ENCODE measurements at regions not wholly inside any gene's neighbourhood (a gene's known extent, or its start where the extent isn't known, plus 50 kb on each side); places are given as distances from the start of the nearest gene placed in this dataset.

DNA sequence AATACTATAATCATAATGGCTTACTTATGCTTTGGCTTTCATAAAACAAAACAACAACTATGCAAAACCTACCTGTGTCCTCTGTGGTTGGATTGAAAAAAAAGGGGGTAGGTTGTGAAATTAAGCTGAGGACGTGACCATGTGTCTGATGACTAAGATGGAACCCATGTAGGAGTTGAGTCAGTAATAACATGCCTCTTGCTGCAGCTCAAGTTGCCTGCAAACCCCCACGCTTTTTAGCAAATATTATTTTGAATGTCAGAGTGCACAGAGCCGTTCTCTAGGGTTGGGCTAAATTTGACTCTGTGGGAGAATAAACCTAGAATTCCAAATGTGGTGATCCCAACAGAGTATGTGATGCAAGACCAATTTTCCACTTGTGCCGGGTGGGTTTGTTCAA lies 209.3 kb downstream of the KCNRG start:
- no peaks in the 10 kb centered on the region for H3K27me3 ChIP-seq
- intact Hi-C loops (cut with DNase I): no loop called here
- H3K4me1 ChIP-seq: peaks cover 6 to 44% of the 10 kb centered on the region in 2 donors
- H3K36me3 ChIP-seq: no peaks in the 10 kb centered on the region
- TF ChIP-seq, protein P1, sequence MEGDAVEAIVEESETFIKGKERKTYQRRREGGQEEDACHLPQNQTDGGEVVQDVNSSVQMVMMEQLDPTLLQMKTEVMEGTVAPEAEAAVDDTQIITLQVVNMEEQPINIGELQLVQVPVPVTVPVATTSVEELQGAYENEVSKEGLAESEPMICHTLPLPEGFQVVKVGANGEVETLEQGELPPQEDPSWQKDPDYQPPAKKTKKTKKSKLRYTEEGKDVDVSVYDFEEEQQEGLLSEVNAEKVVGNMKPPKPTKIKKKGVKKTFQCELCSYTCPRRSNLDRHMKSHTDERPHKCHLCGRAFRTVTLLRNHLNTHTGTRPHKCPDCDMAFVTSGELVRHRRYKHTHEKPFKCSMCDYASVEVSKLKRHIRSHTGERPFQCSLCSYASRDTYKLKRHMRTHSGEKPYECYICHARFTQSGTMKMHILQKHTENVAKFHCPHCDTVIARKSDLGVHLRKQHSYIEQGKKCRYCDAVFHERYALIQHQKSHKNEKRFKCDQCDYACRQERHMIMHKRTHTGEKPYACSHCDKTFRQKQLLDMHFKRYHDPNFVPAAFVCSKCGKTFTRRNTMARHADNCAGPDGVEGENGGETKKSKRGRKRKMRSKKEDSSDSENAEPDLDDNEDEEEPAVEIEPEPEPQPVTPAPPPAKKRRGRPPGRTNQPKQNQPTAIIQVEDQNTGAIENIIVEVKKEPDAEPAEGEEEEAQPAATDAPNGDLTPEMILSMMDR (IDR thresholded peaks at IDR 0.05): no peak
- ATAC-seq: no peak
- no peaks in the 10 kb centered on the region for H3K9me3 ChIP-seq
- no peak overlapping the region for H3K27ac ChIP-seq
- DNase-seq: no peak
- H3K4me3 ChIP-seq: no peak overlapping the region

DNA sequence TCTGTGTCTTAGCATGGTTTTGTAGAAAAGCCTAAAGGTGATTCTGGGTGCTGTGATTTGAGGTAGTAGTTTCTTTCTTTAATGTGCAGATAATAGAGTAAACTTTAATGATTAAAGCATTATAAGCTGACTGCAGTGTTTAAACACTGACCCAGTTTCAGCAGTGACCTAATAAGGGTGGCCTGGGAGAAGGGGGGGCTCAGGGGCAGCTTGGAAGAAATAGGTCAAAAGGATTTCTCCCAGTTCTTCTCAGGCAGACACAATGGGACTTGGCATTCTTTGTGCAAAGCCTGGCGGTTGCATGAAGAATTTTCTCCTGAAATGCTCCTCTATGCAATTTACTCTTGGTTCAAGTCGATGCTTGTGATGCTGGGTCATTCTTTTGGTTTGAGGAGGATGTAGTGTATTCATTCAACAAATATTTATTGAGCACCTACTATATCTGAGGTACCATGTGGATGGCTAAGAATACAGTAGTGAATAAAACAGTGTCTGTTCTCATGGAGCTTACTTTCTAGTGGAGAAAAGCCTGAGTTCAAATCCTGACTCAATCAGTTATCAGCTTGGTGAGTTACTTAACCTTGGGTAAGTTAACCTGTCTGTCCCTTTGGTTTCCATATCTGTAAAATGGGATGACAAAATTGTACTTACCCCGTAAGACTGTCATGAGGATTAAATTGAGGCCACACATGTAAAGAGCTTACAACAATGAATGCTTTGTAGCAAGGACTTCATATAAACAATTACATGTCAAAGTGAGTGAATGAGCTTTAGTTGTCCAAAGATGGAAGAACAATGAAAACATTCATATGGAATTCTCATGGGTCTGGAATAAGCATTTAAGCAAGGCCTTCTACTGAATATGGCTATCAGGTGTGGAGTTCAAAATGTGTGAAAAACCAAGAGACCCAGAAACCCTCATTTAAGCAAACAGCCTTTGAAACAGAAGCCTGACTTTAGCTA lies 210.2 kb downstream of the KCNRG start:
- TF ChIP-seq, protein P1 (IDR thresholded peaks at IDR 0.05): no peak
- intact Hi-C loops (cut with DNase I): no loop called here
- no peak for DNase-seq
- Histone ChIP-seq H3K4me1 (peaks cover 6 to 50% of the 10 kb centered on the region in 2 donors), H3K9me3 (no peaks in the 10 kb centered on the region), H3K27ac (no peak overlapping the region), H3K27me3 (no peaks in the 10 kb centered on the region), H3K36me3 (no peaks in the 10 kb centered on the region), H3K4me3 (no peak overlapping the region)
- no peak for ATAC-seq

- H3K4me1 ChIP-seq: peaks cover 6 to 52% of the 10 kb centered on the region in 2 donors
- intact Hi-C loops (cut with DNase I): no loop called here
- TF ChIP-seq, protein P1 (IDR thresholded peaks at IDR 0.05): no peak
- ATAC-seq (no peak), DNase-seq (no peak)
- no peaks in the 10 kb centered on the region for H3K36me3 ChIP-seq
- no peak overlapping the region for H3K4me3 ChIP-seq
- no peaks in the 10 kb centered on the region for H3K9me3 ChIP-seq
- no peaks in the 10 kb centered on the region for H3K27me3 ChIP-seq
- H3K27ac ChIP-seq: no peak overlapping the region
Observed at GRCh38 chr13:50226515-50227155, 211.4 kb downstream of the KCNRG start.

GRCh38 chr13:50227361-50227760 lies 212.1 kb downstream of the KCNRG start:
- H3K27ac ChIP-seq: no peak overlapping the region
- no peaks in the 10 kb centered on the region for H3K36me3 ChIP-seq
- DNase-seq (no peak), ATAC-seq (no peak)
- no peaks in the 10 kb centered on the region for H3K9me3 ChIP-seq
- intact Hi-C loops (cut with DNase I): no loop called here
- H3K4me1 ChIP-seq: peaks cover 6 to 44% of the 10 kb centered on the region in 2 donors
- no peaks in the 10 kb centered on the region for H3K27me3 ChIP-seq
- H3K4me3 ChIP-seq: no peak overlapping the region
- TF ChIP-seq, protein P1 (IDR thresholded peaks at IDR 0.05): no peak

DNA sequence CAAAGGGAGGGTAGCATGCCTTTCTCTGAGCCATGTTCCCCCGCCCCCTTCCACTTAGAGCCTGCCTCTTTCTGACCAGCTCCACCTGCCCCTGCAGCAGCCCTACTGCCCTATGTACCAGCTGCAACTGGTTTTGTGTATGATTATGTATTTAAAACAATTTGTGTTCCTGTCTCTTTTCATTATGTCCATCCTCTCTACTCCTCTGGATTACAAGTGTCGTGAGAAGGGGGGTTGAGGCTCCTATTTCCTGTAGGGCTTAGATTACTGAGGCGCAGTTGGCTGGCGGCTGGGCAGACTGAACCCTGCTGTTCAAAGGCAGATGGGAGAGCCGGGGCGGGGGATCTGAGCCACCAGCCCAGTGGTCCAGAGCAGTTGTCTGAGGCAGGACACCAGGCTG lies 213.3 kb downstream of the KCNRG start:
- intact Hi-C loops (cut with DNase I): no loop called here
- Histone ChIP-seq H3K4me1 (peaks cover 0 to 35% of the 10 kb centered on the region in 2 donors), H3K9me3 (no peaks in the 10 kb centered on the region), H3K27me3 (no peaks in the 10 kb centered on the region), H3K27ac (no peak overlapping the region), H3K36me3 (no peaks in the 10 kb centered on the region), H3K4me3 (no peak overlapping the region)
- TF ChIP-seq, protein P1 (IDR thresholded peaks at IDR 0.05): no peak
- DNase-seq (no peak), ATAC-seq (no peak)

Measured in left lung (tissue), 4 donors.